LNCAP (cell line): ENCODE measurements at regions not wholly inside any gene's neighbourhood (a gene's known extent, or its start where the extent isn't known, plus 50 kb on each side); places are given as distances from the start of the nearest gene placed in this dataset.
A peak's percentile ranks its signal among the peaks of the same experiment; 100 is the strongest.

Source experiments
- TF ChIP-seq, protein P1 (sequence below): fragments of 450-650 bp; IDR thresholded peaks from 2 replicates; pipeline ENCODE4 v1.5.1; 2017; ENCODE audit warnings: mild to moderate bottlenecking

GRCh38 chr19:31541396-31541795, 192.2 kb upstream of the TSHZ3 start:
- TF ChIP-seq, protein P1, sequence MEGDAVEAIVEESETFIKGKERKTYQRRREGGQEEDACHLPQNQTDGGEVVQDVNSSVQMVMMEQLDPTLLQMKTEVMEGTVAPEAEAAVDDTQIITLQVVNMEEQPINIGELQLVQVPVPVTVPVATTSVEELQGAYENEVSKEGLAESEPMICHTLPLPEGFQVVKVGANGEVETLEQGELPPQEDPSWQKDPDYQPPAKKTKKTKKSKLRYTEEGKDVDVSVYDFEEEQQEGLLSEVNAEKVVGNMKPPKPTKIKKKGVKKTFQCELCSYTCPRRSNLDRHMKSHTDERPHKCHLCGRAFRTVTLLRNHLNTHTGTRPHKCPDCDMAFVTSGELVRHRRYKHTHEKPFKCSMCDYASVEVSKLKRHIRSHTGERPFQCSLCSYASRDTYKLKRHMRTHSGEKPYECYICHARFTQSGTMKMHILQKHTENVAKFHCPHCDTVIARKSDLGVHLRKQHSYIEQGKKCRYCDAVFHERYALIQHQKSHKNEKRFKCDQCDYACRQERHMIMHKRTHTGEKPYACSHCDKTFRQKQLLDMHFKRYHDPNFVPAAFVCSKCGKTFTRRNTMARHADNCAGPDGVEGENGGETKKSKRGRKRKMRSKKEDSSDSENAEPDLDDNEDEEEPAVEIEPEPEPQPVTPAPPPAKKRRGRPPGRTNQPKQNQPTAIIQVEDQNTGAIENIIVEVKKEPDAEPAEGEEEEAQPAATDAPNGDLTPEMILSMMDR: no peak

- TF ChIP-seq, protein P1: no peak
Measured at GRCh38 chr19:31543456-31543855, 194.2 kb upstream of the TSHZ3 start.

GRCh38 chr19:31545777-31546176, 196.5 kb upstream of the TSHZ3 start:
- TF ChIP-seq, protein P1: no peak

DNA sequence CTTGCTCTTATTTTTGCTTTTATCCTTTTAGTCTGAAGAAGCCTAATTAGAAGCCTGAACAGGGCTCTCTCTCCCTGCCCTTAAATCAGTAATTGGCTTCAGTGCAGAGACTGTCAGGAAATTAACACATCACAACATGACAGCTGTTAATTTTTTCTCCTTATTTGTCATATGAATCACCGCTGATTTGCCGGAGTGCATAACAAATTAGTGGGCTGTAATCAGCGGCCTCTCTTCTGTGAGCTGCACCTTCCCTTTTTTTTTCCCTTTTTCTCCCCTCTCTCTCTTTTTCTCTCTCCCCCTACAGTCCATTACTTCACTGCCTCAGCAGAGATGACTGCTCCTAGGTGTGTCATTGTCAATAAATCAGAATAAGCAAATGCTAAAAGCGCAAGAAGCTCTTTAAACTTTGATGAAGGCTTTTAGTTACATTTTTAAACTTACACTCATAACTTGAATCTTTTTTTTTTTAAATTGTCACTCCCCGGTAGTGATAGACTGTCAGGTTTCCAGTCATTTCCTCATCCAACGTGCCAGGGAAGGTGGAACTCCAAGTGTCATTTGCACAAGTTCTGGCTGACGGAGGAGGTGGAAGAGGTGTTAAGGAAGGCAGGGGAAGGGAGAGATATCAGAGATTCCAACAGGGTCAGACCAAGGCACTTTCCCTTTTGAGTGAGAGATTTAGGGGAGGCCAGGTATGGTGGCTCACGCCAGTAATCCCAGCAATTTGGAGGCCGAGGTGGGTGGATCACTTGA, 197.1 kb upstream of the TSHZ3 start:
- TF ChIP-seq, protein P1: no peak

DNA sequence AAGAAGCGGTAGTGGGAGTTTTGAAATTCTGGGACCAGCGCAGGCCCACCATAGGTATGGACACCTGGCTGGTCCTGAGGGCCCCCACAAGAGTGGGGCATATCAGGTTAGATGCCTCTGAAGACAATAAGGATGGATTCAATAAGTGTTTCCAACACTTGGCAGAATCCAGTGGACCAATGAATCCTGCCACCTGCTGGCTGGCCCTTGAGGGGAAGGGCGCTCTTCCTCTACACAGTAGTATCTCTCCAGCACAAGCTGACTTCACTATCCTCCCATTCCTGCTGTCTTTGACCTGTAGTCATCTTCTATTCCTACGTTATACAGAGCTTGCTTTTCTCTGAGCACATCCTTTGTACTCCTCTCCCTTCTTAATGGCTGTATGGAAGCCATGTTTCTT, 199.7 kb upstream of the TSHZ3 start:
- TF ChIP-seq, protein P1: peak; percentile 68

- TF ChIP-seq, protein P1: no peak
Measured at GRCh38 chr19:31553112-31553845, 204.0 kb upstream of the TSHZ3 start.

- TF ChIP-seq, protein P1: no peak
Measured at GRCh38 chr19:31553846-31554215, 204.6 kb upstream of the TSHZ3 start.
